Large intestine (tissue), 3 donors: ENCODE measurements at regions not wholly inside any gene's neighbourhood (a gene's known extent, or its start where the extent isn't known, plus 50 kb on each side); places are given as distances from the start of the nearest gene placed in this dataset.

ENCODE experiments used
- DNase-seq, 2 donors: peaks; one replicate each; pipeline versions ENCODE4 v3.0.0 to v3.0.0-alpha.2; 2013
- H3K27ac ChIP-seq: one replicate; pipeline ENCODE4 v1.5.1; 2013; ENCODE audit warnings: low read length
- H3K27me3 ChIP-seq: 2 replicates; pipeline ENCODE4 v1.6.1; 2013; ENCODE audit warnings: low read length; ENCODE audit not compliant: control insufficient read depth, insufficient read depth
- H3K36me3 ChIP-seq: 2 replicates; pipeline ENCODE4 v1.6.1; 2013; ENCODE audit warnings: low read length; ENCODE audit not compliant: control insufficient read depth, insufficient read depth
- H3K4me1 ChIP-seq: one replicate; pipeline ENCODE4 v1.6.1; 2013; ENCODE audit warnings: low read length; ENCODE audit not compliant: control insufficient read depth, insufficient read depth
- H3K4me3 ChIP-seq: one replicate; pipeline ENCODE4 v1.5.1; 2013; ENCODE audit warnings: low read length
- H3K9me3 ChIP-seq: one replicate; pipeline ENCODE4 v1.6.1; 2013; ENCODE audit warnings: mild to moderate bottlenecking, low read depth, low read length, moderate library complexity; ENCODE audit not compliant: control insufficient read depth
- WGBS: methylation state at CpG from one replicate; pipeline ENCODE4 v1.1.5; 2013; ENCODE audit warnings: low lambda C conversion rate; ENCODE audit not compliant: insufficient coverage; 5-methylcytosine and 5-hydroxymethylcytosine counted together

GRCh38 chr17:27991462-27991993, 50.9 kb upstream of the NLK start:
- H3K27me3 ChIP-seq: no peaks in the 10 kb centered on the region
- no peak for DNase-seq
- no peaks in the 10 kb centered on the region for H3K4me1 ChIP-seq
- no CpG with 5 or more reads among the region's 1 CpG for WGBS
- H3K9me3 ChIP-seq: no peaks in the 10 kb centered on the region
- H3K36me3 ChIP-seq: no peaks in the 10 kb centered on the region
- no peak overlapping the region for H3K4me3 ChIP-seq
- no peak overlapping the region for H3K27ac ChIP-seq
